GM12878 (cell line): ENCODE measurements at regions not wholly inside any gene's neighbourhood (a gene's known extent, or its start where the extent isn't known, plus 50 kb on each side); places are given as distances from the start of the nearest gene placed in this dataset.

Experiments
- ATAC-seq: fragments of 200-7000 bp; cut with Tn5 transposase; 3 replicates; pipeline ENCODE4 v1.9.1; 2020; ENCODE audit warnings: mild to moderate bottlenecking, moderate library complexity
- BruUV-seq: library from RNA; stranded (reverse); fragments of 400-500 nt; replicated peaks from 2 replicates; lab custom pipeline; 2021; lab: Mats Ljungman, UMichigan
- CTCF ChIA-PET: fragments of 300-600 bp; sonication (Branson Sonifier 250); formaldehyde crosslinking; extraction: SDS; loops from one replicate; lab custom pipeline; 2021; ENCODE audit warnings: inconsistent platforms; lab: Yijun Ruan, JAX
- POLR2A ChIA-PET: fragments of 350-600 bp; formaldehyde crosslinking; extraction: SDS; loops from one replicate; lab custom pipeline; 2021; ENCODE audit warnings: inconsistent platforms; lab: Charles Lee
- RAD21 ChIA-PET: fragments of 300-600 bp; sonication (Branson Sonifier 250); formaldehyde crosslinking; loops from one replicate; lab custom pipeline; 2023; ENCODE audit warnings: antibody characterized with exemption; ENCODE audit not compliant: unreplicated experiment; lab: Charles Lee
- SMC1A ChIA-PET: fragments of 300-600 bp; sonication (Branson Sonifier 250); formaldehyde crosslinking; loops from one replicate; lab custom pipeline; 2023; ENCODE audit not compliant: unreplicated experiment, uncharacterized antibody; lab: Charles Lee
- DNase-seq: peaks from one replicate; pipeline ENCODE4 v3.0.0-alpha.2; 2011; ENCODE audit warnings: low read depth, low spot score
- FAIRE-seq: peaks from 3 replicates; lab custom pipeline; 2011; peaks lifted over from hg19 to GRCh38; lab: Jason Lieb, UNC
- H2AFZ ChIP-seq: 2 replicates; pipeline ENCODE4 v1.6.0; 2011; ENCODE audit warnings: low read depth, low read length, control low read depth; ENCODE audit not compliant: control insufficient read depth
- H3K27ac ChIP-seq: 2 replicates; pipeline ENCODE4 v1.5.1; 2011; ENCODE audit warnings: control low read depth; ENCODE audit not compliant: control insufficient read depth, insufficient read depth
- H3K27me3 ChIP-seq, 2 experiments: replicated peaks in 1 of 2; 2 replicates each; pipeline versions ENCODE4 v1.6.0 to v1.6.1; 2011; ENCODE audit warnings: low read length in 1 of 2; ENCODE audit not compliant: control insufficient read depth in 2 of 2, insufficient read depth in 2 of 2
- H3K36me3 ChIP-seq, 2 experiments: 2 replicates each; pipeline ENCODE4 v1.5.1; 2011; ENCODE audit warnings: low read length in 1 of 2; ENCODE audit not compliant: control insufficient read depth in 2 of 2, insufficient read depth in 2 of 2
- H3K4me1 ChIP-seq: 2 replicates; pipeline ENCODE4 v1.6.1; 2011; ENCODE audit warnings: mild to moderate bottlenecking, low read length, moderate library complexity, mixed read lengths; ENCODE audit not compliant: control insufficient read depth, insufficient read depth
- H3K4me2 ChIP-seq: 2 replicates; pipeline ENCODE4 v1.6.0; 2011; ENCODE audit warnings: control low read depth; ENCODE audit not compliant: control insufficient read depth, insufficient read depth
- H3K4me3 ChIP-seq: fragments of 200-600 bp; sonication (generic); 2 replicates; pipeline ENCODE4 v1.5.1; 2016
- H3K79me2 ChIP-seq: 2 replicates; pipeline ENCODE4 v1.6.0; 2011; ENCODE audit warnings: low read length; ENCODE audit not compliant: control insufficient read depth, insufficient read depth
- H3K9ac ChIP-seq: 2 replicates; pipeline ENCODE4 v1.8.0; 2011; ENCODE audit warnings: low read length, control low read depth, mixed read lengths; ENCODE audit not compliant: control insufficient read depth, insufficient read depth
- H3K9me3 ChIP-seq: replicated peaks from 3 replicates; pipeline ENCODE4 v1.5.1; 2011; ENCODE audit warnings: mild to moderate bottlenecking, low read length; ENCODE audit not compliant: control insufficient read depth, insufficient read depth
- H4K20me1 ChIP-seq: 2 replicates; pipeline ENCODE4 v1.6.0; 2011; ENCODE audit not compliant: control insufficient read depth, insufficient read depth
- BRCA1 ChIP-seq: IDR thresholded peaks from 2 replicates; pipeline ENCODE4 v1.6.1; 2011; ENCODE audit warnings: low read depth, low read length, improper control_type of control experiment
- FOXM1 ChIP-seq: IDR thresholded peaks from 2 replicates; pipeline ENCODE4 v1.6.1; 2012; ENCODE audit warnings: low read depth, mild to moderate bottlenecking, inconsistent platforms, low read length, moderate library complexity
- PAX8 ChIP-seq: fragments of 450-650 bp; IDR thresholded peaks from 2 replicates; pipeline ENCODE4 v1.6.1; 2017; ENCODE audit warnings: mild to moderate bottlenecking, moderate library complexity
- RAD21 ChIP-seq: IDR thresholded peaks from 2 replicates; pipeline ENCODE4 v1.6.1; 2011; ENCODE audit warnings: mild to moderate bottlenecking, low read depth, low read length, moderate library complexity; ENCODE audit not compliant: insufficient read depth
- SMC3 ChIP-seq: IDR thresholded peaks from 2 replicates; pipeline ENCODE4 v1.6.1; 2011; ENCODE audit warnings: low read length, improper control_type of control experiment, borderline replicate concordance
- WGBS: methylation state at CpG from one replicate; pipeline ENCODE4 v1.1.6; 2016; ENCODE audit warnings: low lambda C conversion rate; ENCODE audit not compliant: insufficient replicate concordance, insufficient coverage; ENCODE audit errors: missing lambda C conversion rate; 5-methylcytosine and 5-hydroxymethylcytosine counted together
- in situ Hi-C: fragments of 300-500 bp; cut with MboI; formaldehyde crosslinking; loops from 9 replicates; pipeline ENCODE4 v1.14.3; 2018; ENCODE audit warnings: mixed read lengths
- intact Hi-C: fragments of 100-400 bp; cut with micrococcal nuclease; formaldehyde crosslinking; loops from one replicate; pipeline ENCODE4 v1.14.2; 2022; ENCODE audit not compliant: unreplicated experiment

DNA sequence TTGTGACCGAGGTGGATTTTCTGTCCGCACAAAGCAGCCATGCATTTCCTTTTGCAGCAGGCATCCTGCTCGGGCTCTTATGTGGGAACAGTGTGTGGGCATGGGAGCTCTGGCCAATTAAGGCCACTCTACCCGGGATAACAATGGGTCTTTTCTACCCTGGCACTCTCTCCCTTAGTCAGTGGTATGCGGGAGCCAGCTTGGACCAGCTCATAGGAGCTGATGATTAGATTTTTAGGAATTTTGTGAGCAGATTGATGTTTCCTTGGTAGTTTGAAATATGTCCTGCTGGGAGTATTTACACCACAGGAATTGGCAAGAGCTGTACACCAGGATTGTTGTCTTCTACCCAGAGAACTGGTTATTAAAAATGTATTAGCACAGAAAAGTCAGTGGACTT, 89.3 kb downstream of the SPP2 start:
- Histone ChIP-seq H3K4me2 (no peak overlapping the region), H3K4me1 (no peaks in the 10 kb centered on the region), H3K27ac (no peak overlapping the region), H2AFZ (no peak overlapping the region), H3K9ac (no peak overlapping the region), H3K4me3 (no peak overlapping the region), H3K79me2 (no peaks in the 10 kb centered on the region), H3K9me3 (no peaks in the 10 kb centered on the region), H3K27me3 (peaks cover 2% of the 10 kb centered on the region in 2 experiments; a peak in 2 of 4 replicates), H3K36me3 (no peaks in the 10 kb centered on the region), H4K20me1 (no peaks in the 10 kb centered on the region)
- intact Hi-C loops: no loop called here
- no peak for TF ChIP-seq BRCA1
- ChIA-PET POLR2A (no interaction called here), CTCF (interaction anchor here (0.6 kb wide), 1 partner anchor 140 kb away, joined by 3 read pairs; no protein-coding TSS in a partner anchor), RAD21 (no interaction called here), SMC1A (interaction anchor here (1.1 kb wide), 1 partner anchor 361 kb away, joined by 3 read pairs; no protein-coding TSS in a partner anchor)
- BruUV-seq: no TSS peak
- ATAC-seq: no peak
- in situ Hi-C loops: loop anchor here (5.0 kb wide), 2 partner anchors 363 to 403 kb away; no protein-coding TSS in a partner anchor
- no peak for DNase-seq
- 49% methylated on average over 5 of the region's 5 CpGs for WGBS
- no peak for FAIRE-seq

DNA sequence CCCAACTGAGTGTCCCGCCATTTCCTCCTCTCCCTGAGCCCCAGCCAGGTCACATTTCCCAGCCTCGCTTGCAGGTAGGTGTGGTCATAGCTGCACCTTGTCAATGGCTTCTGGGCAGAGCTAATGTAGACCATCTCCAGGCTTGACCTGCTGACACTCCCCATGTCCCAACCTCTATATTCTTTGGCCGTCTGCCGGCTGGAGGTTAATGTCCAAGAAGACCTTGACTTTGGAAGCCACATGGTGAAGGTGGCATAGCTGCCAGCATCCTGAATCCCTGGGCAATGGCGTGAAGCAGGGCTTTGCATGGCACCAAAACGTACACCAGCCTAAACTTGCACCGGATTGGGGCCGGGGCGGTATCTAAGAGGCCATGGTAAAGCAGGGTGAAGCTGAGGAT, 88.3 kb downstream of the SPP2 start:
- ChIA-PET SMC1A (interaction anchor here (1.0 kb wide), 1 partner anchor 25 kb away, joined by 3 read pairs; no protein-coding TSS in a partner anchor), POLR2A (no interaction called here), RAD21 (no interaction called here), CTCF (interaction anchor here (0.6 kb wide), 1 partner anchor 73 kb away, joined by 3 read pairs; no protein-coding TSS in a partner anchor)
- intact Hi-C loops (no loop called here), in situ Hi-C loops (loop anchor here (5.0 kb wide), 2 partner anchors 363 to 403 kb away; no protein-coding TSS in a partner anchor)
- no peak for ATAC-seq
- 38% methylated on average over 9 of the region's 9 CpGs for WGBS
- Histone ChIP-seq H3K36me3 (no peaks in the 10 kb centered on the region), H2AFZ (no peak overlapping the region), H3K27ac (no peak overlapping the region), H4K20me1 (no peaks in the 10 kb centered on the region), H3K4me2 (no peak overlapping the region), H3K79me2 (no peaks in the 10 kb centered on the region), H3K27me3 (peaks cover 2% of the 10 kb centered on the region in 2 experiments; a peak in 3 of 4 replicates), H3K9ac (no peak overlapping the region), H3K4me1 (no peaks in the 10 kb centered on the region), H3K9me3 (no peaks in the 10 kb centered on the region), H3K4me3 (no peak overlapping the region)
- no TSS peak for BruUV-seq
- no peak for TF ChIP-seq PAX8
- TF ChIP-seq SMC3: no peak
- TF ChIP-seq FOXM1: no peak
- no peak for TF ChIP-seq RAD21
- no peak for DNase-seq
- FAIRE-seq: no peak
